HepG2 (cell line): ENCODE measurements at regions not wholly inside any gene's neighbourhood (a gene's known extent, or its start where the extent isn't known, plus 50 kb on each side); places are given as distances from the start of the nearest gene placed in this dataset.
"Not testable (repeated sequence)": the region's sequence is repeated elsewhere in the genome, so short reads cannot be mapped to it uniquely, and the experiment has no call there.

Source experiments
- CTCF ChIP-seq: sonication (generic); formaldehyde crosslinking; IDR thresholded peaks from 2 replicates; pipeline ENCODE4 v1.5.0; 2020; ENCODE audit warnings: mild to moderate bottlenecking, missing genetic modification reagents, moderate library complexity
- ESRRA ChIP-seq: sonication (generic); formaldehyde crosslinking; IDR thresholded peaks from 2 replicates; pipeline ENCODE4 v1.5.1; 2020; ENCODE audit warnings: mild to moderate bottlenecking, low read depth, missing genetic modification reagents
- KDM1A ChIP-seq: IDR thresholded peaks from 2 replicates; pipeline ENCODE4 v1.6.1; 2016; ENCODE audit warnings: missing compliant biosample characterization
- MAZ ChIP-seq, 2 experiments: sonication (generic) in 1 of 2; formaldehyde crosslinking in 1 of 2; IDR thresholded peaks; 2 replicates each; pipeline versions ENCODE4 v1.5.0 to v1.6.1; 2012 to 2020; ENCODE audit warnings: low read depth in 2 of 2, mild to moderate bottlenecking in 2 of 2, borderline replicate concordance in 1 of 2, improper control_type of control experiment in 1 of 2, low read length in 1 of 2, missing genetic modification reagents in 1 of 2, moderate library complexity in 1 of 2
- MZF1 ChIP-seq: sonication (generic); formaldehyde crosslinking; IDR thresholded peaks from 2 replicates; pipeline ENCODE4 v1.8.1; 2023; ENCODE audit warnings: mild to moderate bottlenecking, missing genetic modification reagents, borderline replicate concordance
- NR2C2 ChIP-seq: sonication (generic); formaldehyde crosslinking; IDR thresholded peaks from 2 replicates; pipeline ENCODE4 v1.4.0; 2020; ENCODE audit warnings: missing genetic modification reagents, mild to moderate bottlenecking, moderate library complexity, borderline replicate concordance
- TAF1 ChIP-seq: sonication (generic); formaldehyde crosslinking; IDR thresholded peaks from 2 replicates; pipeline ENCODE4 v1.4.0; 2020; ENCODE audit warnings: missing genetic modification reagents
- ZNF138 ChIP-seq: sonication (generic); formaldehyde crosslinking; IDR thresholded peaks from 2 replicates; pipeline ENCODE4 v1.5.0; 2020; ENCODE audit warnings: mild to moderate bottlenecking, low read depth, missing genetic modification reagents
- ZSCAN5A ChIP-seq: sonication (generic); formaldehyde crosslinking; IDR thresholded peaks from 2 replicates; pipeline ENCODE4 v1.8.0; 2022; ENCODE audit warnings: mild to moderate bottlenecking, missing genetic modification reagents, borderline replicate concordance

- TF ChIP-seq TAF1 (CRISPR knock-in tag); KDM1A (CRISPR knock-in tag); ZSCAN5A (CRISPR knock-in tag); MZF1; CTCF (CRISPR knock-in tag); MAZ (IDR thresholded peaks at IDR 0.05; ENCODE audit: borderline replicate concordance, low read depth, low read length); MAZ (CRISPR knock-in tag; IDR thresholded peaks at IDR 0.05; ENCODE audit: low read depth); ESRRA; NR2C2 (CRISPR knock-in tag); ZNF138 (CRISPR knock-in tag): not testable (repeated sequence)
Measured at GRCh38 chrY:23429264-23429663, 209.9 kb downstream of the DAZ2 start.
